HEK293T (cell line): ENCODE measurements at regions not wholly inside any gene's neighbourhood (a gene's known extent, or its start where the extent isn't known, plus 50 kb on each side); places are given as distances from the start of the nearest gene placed in this dataset.
"Not testable (repeated sequence)": the region's sequence is repeated elsewhere in the genome, so short reads cannot be mapped to it uniquely, and the experiment has no call there.

Source experiments
- CTCF ChIA-PET: fragments of 350-600 bp; formaldehyde crosslinking; extraction: SDS; loops from one replicate; lab custom pipeline; 2021; ENCODE audit warnings: antibody characterized with exemption, inconsistent platforms; lab: Yijun Ruan, JAX
- POLR2A ChIA-PET: fragments of 350-600 bp; formaldehyde crosslinking; extraction: SDS; loops from one replicate; lab custom pipeline; 2020; ENCODE audit warnings: antibody characterized with exemption, inconsistent platforms; lab: Yijun Ruan, JAX
- DNase-seq: peaks from one replicate; pipeline ENCODE4 v3.0.0; 2012; ENCODE audit warnings: mixed read lengths; ENCODE audit errors: extremely low spot score
- ARNT ChIP-seq: fragments of 450-650 bp; IDR thresholded peaks from 2 replicates; pipeline ENCODE4 v1.6.1; 2017; ENCODE audit warnings: mild to moderate bottlenecking
- BHLHE40 ChIP-seq: fragments of 450-650 bp; IDR thresholded peaks from 2 replicates; pipeline ENCODE4 v1.6.1; 2016; ENCODE audit warnings: mild to moderate bottlenecking, moderate library complexity, borderline replicate concordance
- CTBP1 ChIP-seq: fragments of 450-650 bp; IDR thresholded peaks from 2 replicates; pipeline ENCODE4 v1.6.1; 2016; ENCODE audit warnings: borderline replicate concordance
- ELF4 ChIP-seq: fragments of 450-650 bp; IDR thresholded peaks from 2 replicates; pipeline ENCODE4 v1.6.1; 2017; ENCODE audit warnings: antibody characterized with exemption
- FOXA1 ChIP-seq: fragments of 450-650 bp; IDR thresholded peaks from 2 replicates; pipeline ENCODE4 v1.6.1; 2016; ENCODE audit warnings: mild to moderate bottlenecking
- FOXK2 ChIP-seq: fragments of 450-650 bp; IDR thresholded peaks from 2 replicates; pipeline ENCODE4 v1.6.1; 2016; ENCODE audit warnings: mild to moderate bottlenecking
- FOXM1 ChIP-seq: fragments of 450-650 bp; IDR thresholded peaks from 2 replicates; pipeline ENCODE4 v1.6.1; 2017; ENCODE audit warnings: mild to moderate bottlenecking, borderline replicate concordance
- HDGF ChIP-seq: fragments of 450-650 bp; IDR thresholded peaks from 2 replicates; pipeline ENCODE4 v1.6.1; 2017; ENCODE audit warnings: antibody characterized with exemption, borderline replicate concordance
- L3MBTL2 ChIP-seq: fragments of 450-650 bp; conservative IDR thresholded peaks from 2 replicates; pipeline ENCODE4 v1.6.1; 2016; ENCODE audit warnings: mild to moderate bottlenecking
- LEF1 ChIP-seq: fragments of 450-650 bp; IDR thresholded peaks from 2 replicates; pipeline ENCODE4 v1.6.1; 2017; ENCODE audit warnings: mild to moderate bottlenecking, borderline replicate concordance
- NFRKB ChIP-seq: fragments of 450-650 bp; IDR thresholded peaks from 2 replicates; pipeline ENCODE4 v1.6.1; 2016; ENCODE audit warnings: mild to moderate bottlenecking, moderate library complexity
- SP1 ChIP-seq: fragments of 450-650 bp; IDR thresholded peaks from 2 replicates; pipeline ENCODE4 v1.6.1; 2017
- SUZ12 ChIP-seq: fragments of 450-650 bp; IDR thresholded peaks from 2 replicates; pipeline ENCODE4 v1.6.1; 2016; ENCODE audit warnings: mild to moderate bottlenecking
- TARDBP ChIP-seq: fragments of 450-650 bp; IDR thresholded peaks from 2 replicates; pipeline ENCODE4 v1.6.1; 2016
- ZNF384 ChIP-seq: fragments of 450-650 bp; IDR thresholded peaks from 2 replicates; pipeline ENCODE4 v1.6.1; 2016
- TF ChIP-seq, protein P1 (sequence below): fragments of 450-650 bp; IDR thresholded peaks from 2 replicates; pipeline ENCODE4 v1.6.1; 2016

DNA sequence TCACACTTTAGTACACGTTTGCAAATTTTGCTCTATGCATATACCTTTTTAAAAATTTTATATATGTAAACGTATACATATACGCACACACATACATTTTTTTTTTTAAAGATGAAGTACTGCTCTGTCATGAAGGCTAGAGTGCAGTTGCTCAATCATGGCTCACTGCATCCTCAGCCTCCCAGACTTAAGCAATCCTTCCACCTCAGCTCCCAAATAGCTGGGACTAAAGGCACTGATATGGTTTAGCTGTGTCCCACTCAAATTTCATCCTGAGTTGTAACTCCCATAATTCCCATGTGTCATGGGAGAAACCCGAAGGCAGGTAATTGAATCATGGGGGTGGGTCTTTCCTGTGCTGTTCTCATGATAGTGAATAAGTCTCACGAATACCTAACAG is 220.8 kb upstream of the CAND1 start:
- CTCF ChIA-PET, result no interaction called here
- no peak for DNase-seq
- no peak for TF ChIP-seq NFRKB
- no peak for TF ChIP-seq FOXM1
- TF ChIP-seq CTBP1, result no peak
- TF ChIP-seq SUZ12, result no peak
- TF ChIP-seq ZNF384, result no peak
- TF ChIP-seq, protein P1, sequence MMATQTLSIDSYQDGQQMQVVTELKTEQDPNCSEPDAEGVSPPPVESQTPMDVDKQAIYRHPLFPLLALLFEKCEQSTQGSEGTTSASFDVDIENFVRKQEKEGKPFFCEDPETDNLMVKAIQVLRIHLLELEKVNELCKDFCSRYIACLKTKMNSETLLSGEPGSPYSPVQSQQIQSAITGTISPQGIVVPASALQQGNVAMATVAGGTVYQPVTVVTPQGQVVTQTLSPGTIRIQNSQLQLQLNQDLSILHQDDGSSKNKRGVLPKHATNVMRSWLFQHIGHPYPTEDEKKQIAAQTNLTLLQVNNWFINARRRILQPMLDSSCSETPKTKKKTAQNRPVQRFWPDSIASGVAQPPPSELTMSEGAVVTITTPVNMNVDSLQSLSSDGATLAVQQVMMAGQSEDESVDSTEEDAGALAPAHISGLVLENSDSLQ, result no peak
- POLR2A ChIA-PET, result no interaction called here

DNA sequence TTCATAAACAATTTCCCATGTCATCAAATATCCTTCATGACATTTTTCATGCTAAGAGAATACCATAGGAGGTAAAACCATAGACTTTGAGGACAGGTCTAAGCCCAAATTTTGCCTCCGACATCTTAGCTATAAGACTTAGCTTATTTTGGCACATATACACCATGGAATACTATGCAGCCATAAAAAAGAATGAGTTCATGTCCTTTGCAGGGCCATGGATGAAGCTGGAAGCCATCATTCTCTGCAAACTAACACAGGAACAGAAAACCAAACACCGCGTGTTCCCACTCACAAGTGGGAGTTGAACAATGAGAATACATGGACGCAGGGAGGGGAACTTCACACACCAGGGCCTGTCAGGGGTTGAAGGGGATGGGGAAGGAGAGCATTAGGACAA is 220.0 kb upstream of the CAND1 start:
- POLR2A ChIA-PET, DNase-seq, CTCF ChIA-PET: not testable (repeated sequence)

DNA sequence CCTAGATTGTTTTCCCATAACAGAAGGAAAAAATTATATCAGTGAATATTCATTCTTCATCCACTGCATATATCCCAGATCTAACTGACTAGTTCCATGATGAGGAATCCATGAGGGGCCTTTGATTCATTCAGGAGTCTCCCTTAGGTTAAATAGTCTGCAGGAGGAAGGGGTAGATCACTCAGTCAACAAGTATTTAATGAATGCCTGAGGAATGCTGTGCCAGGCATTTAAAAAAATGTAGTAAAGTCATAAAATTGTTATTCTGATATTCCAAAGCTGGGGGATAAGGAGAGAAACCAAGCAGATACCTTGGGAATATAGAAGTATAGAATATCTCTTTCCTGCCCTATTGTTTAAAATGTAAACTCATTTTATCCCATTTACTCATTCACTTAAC is 216.2 kb upstream of the CAND1 start:
- ChIA-PET CTCF (no interaction called here), POLR2A (no interaction called here)
- TF ChIP-seq CTBP1 (no peak), SUZ12 (no peak), SP1 (no peak), FOXA1 (no peak), L3MBTL2 (no peak), ZNF384 (no peak), NFRKB (no peak), ELF4 (no peak), ARNT (no peak)
- DNase-seq, result no peak

GRCh38 chr12:67056329-67056728 is 212.8 kb upstream of the CAND1 start:
- no peak for DNase-seq
- no peak for TF ChIP-seq FOXA1
- no peak for TF ChIP-seq FOXM1
- POLR2A ChIA-PET, result no interaction called here
- CTCF ChIA-PET, result interaction anchor here (0.7 kb wide), 1 partner anchor 1808 kb away, joined by 3 read pairs; no protein-coding TSS in a partner anchor

DNA sequence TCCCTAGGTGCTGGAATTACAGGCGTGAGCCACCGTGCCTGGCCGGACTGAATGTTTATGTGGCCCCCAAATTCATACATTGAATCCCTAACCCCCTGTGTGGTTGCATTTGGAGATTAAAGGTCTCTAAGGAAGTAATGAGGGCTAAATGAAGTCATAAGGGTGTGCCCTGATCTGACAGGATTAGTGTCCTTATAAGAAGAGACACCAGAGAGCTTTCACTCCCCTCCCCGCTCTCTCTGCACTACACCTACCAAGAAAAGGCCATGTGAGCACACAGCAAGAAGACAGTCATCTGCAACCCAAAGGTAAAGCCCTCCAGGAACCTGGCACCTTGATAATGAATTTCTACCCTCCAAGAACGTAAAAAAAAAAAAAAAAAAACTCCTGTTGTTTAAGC is 212.1 kb upstream of the CAND1 start:
- TF ChIP-seq FOXK2, result no peak
- TF ChIP-seq, protein P1, result no peak
- no peak for TF ChIP-seq L3MBTL2
- TF ChIP-seq SUZ12, result no peak
- TF ChIP-seq NFRKB, result no peak
- TF ChIP-seq ZNF384, result no peak
- TF ChIP-seq SP1, result no peak
- no peak for TF ChIP-seq HDGF
- TF ChIP-seq ARNT, result no peak
- TF ChIP-seq TARDBP, result no peak
- TF ChIP-seq ELF4, result no peak
- ChIA-PET POLR2A (no interaction called here), CTCF (interaction anchor here (0.7 kb wide), 1 partner anchor 1809 kb away, joined by 3 read pairs; no protein-coding TSS in a partner anchor)
- DNase-seq, result no peak

- CTCF ChIA-PET, result interaction anchor here (1.4 kb wide), 1 partner anchor 17 kb away, joined by 4 read pairs; no protein-coding TSS in a partner anchor
- TF ChIP-seq FOXK2, result no peak
- TF ChIP-seq, protein P1, result no peak
- no peak for TF ChIP-seq HDGF
- TF ChIP-seq ELF4, result no peak
- no peak for TF ChIP-seq CTBP1
- no peak for TF ChIP-seq FOXA1
- TF ChIP-seq ZNF384, result no peak
- TF ChIP-seq BHLHE40, result no peak
- no peak for TF ChIP-seq NFRKB
- TF ChIP-seq LEF1, result no peak
- TF ChIP-seq FOXM1, result no peak
- TF ChIP-seq ARNT, result no peak
- TF ChIP-seq L3MBTL2, result no peak
- no peak for TF ChIP-seq TARDBP
- TF ChIP-seq SUZ12, result no peak
- no peak for TF ChIP-seq SP1
- no peak for DNase-seq
- POLR2A ChIA-PET, result interaction anchor here (1.5 kb wide), 1 partner anchor 207 kb away, joined by 4 read pairs; the partner anchor contains the start of gene CAND1
Measured at GRCh38 chr12:67062193-67062592, 207.0 kb upstream of the CAND1 start.

DNA sequence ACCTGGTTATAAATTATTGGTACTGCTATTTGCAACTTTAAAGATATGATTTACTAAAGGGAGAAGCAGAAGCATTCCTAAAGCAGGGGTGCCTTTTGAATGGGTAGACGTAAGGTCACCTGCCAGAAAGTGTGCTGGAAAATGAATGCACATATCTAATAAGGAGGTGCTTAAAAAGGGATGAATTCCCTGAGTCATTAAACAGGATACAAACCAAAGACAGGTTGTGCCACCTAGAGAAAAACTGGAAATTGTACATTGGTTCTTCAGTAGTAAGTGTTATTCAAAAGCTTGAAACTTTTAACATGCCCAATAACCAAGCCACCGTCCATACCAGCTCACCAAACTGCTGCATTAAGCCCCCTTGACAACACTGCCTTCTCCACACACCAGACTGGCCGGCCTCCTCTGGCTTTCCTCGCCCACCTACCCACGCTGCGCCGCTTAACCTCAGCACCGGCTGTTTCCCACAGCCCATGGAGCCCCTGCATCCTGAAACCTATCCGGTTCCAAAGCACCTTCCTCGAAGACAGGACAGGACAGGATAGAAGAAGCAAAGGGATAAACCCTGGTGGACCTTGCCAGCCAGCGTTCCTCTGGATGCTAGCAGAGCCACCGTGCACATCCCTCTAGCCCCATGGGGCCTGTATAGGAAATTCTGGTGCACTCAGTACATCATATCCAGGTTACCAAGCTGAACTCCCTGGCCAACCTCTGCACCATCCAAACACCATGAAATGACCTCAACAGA is 201.5 kb upstream of the CAND1 start:
- ChIA-PET POLR2A (no interaction called here), CTCF (interaction anchor here (0.5 to 1.4 kb wide), 2 partner anchors 8 to 399 kb away, joined by 3 read pairs; no protein-coding TSS in a partner anchor)
- DNase-seq, result no peak
- TF ChIP-seq ZNF384 (no peak), HDGF (no peak), FOXK2 (no peak), TARDBP (no peak), ARNT (no peak), BHLHE40 (no peak), L3MBTL2 (no peak)
- TF ChIP-seq, protein P1, result no peak
